PC-3 (cell line): ENCODE measurements at regions not wholly inside any gene's neighbourhood (a gene's known extent, or its start where the extent isn't known, plus 50 kb on each side); places are given as distances from the start of the nearest gene placed in this dataset.

Experiments used
- CTCF ChIP-seq: fragments of 300-600 bp; sonication (generic); conservative IDR thresholded peaks from 2 replicates; pipeline ENCODE4 v1.5.1; 2017; ENCODE audit warnings: antibody characterized with exemption, low read depth, mild to moderate bottlenecking, low read length
- EZH2 ChIP-seq: fragments of 300-600 bp; sonication (generic); IDR thresholded peaks from one replicate; pipeline ENCODE4 v1.6.1; 2017; ENCODE audit warnings: antibody characterized with exemption, mild to moderate bottlenecking, low read length; ENCODE audit not compliant: unreplicated experiment
- EZH2phosphoT487 ChIP-seq: fragments of 300-600 bp; sonication (generic); IDR thresholded peaks from 2 replicates; pipeline ENCODE4 v1.6.1; 2018; ENCODE audit warnings: mild to moderate bottlenecking, antibody characterized with exemption, low read length, borderline replicate concordance

DNA sequence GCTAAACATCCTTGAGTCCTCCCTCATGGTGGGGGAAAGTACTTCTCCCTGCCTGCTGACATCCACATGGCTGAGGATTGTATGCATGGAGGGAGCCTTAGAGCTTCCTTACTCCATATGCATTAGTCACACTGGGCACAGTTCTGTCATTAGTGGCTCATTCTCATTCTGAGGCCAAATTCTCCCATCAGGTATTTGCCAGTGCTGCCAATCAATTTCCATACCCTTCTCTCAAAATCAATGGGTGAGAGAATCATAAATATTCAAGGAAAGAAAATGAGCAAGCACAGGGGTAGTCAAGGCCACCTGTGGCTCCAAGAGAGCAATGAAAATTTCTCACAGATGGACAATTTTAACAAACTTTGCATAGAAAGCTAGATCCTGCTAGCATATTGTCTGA, 422.6 kb upstream of the SETBP1 start:
- TF ChIP-seq CTCF (no peak), EZH2phosphoT487 (no peak), EZH2 (no peak)
